ENCODE measurements at regions not wholly inside any gene's neighbourhood (a gene's known extent, or its start where the extent isn't known, plus 50 kb on each side); places are given as distances from the start of the nearest gene placed in this dataset.

- DNase-seq: no peak
Observed at GRCh38 chr12:30506411-30506810, 189.3 kb downstream of the IPO8 start.

- DNase-seq: no peak
Observed at GRCh38 chr12:30501718-30502117, 194.0 kb downstream of the IPO8 start.

- no peak for DNase-seq
Observed at GRCh38 chr12:30500532-30500931, 195.1 kb downstream of the IPO8 start.

GRCh38 chr12:30485230-30485890, 210.3 kb downstream of the IPO8 start:
- DNase-seq: no peak

- no peak for DNase-seq
Observed at GRCh38 chr12:30484658-30485057, 211.0 kb downstream of the IPO8 start.

GRCh38 chr12:30482650-30483049, 213.0 kb downstream of the IPO8 start:
- DNase-seq: no peak

GRCh38 chr12:30473274-30473673, 222.4 kb downstream of the IPO8 start:
- DNase-seq: no peak

GRCh38 chr12:30466093-30466585, 229.5 kb downstream of the IPO8 start:
- no peak for DNase-seq

- no peak for DNase-seq
Observed at GRCh38 chr12:30463636-30464035, 232.0 kb downstream of the IPO8 start.

- no peak for DNase-seq
Observed at GRCh38 chr12:30462249-30462648, 233.4 kb downstream of the IPO8 start.

GRCh38 chr12:30461026-30461615, 234.5 kb downstream of the IPO8 start:
- DNase-seq: no peak

- DNase-seq: no peak
Observed at GRCh38 chr12:30458453-30458852, 237.2 kb downstream of the IPO8 start.

- DNase-seq: no peak
Observed at GRCh38 chr12:30457621-30458289, 237.9 kb downstream of the IPO8 start.

- DNase-seq: no peak
Observed at GRCh38 chr12:30450872-30451271, 244.8 kb downstream of the IPO8 start.

- no peak for DNase-seq
Observed at GRCh38 chr12:30450226-30450625, 245.4 kb downstream of the IPO8 start.

GRCh38 chr12:30448038-30448437, 247.6 kb downstream of the IPO8 start:
- DNase-seq: no peak

GRCh38 chr12:30447061-30447750, 248.5 kb downstream of the IPO8 start:
- no peak for DNase-seq

- no peak for DNase-seq
Observed at GRCh38 chr12:30442461-30442860, 253.2 kb downstream of the IPO8 start.

GRCh38 chr12:30440826-30441602, 254.7 kb downstream of the IPO8 start:
- DNase-seq: no peak

GRCh38 chr12:30439201-30439600, 256.5 kb downstream of the IPO8 start:
- no peak for DNase-seq

GRCh38 chr12:30438601-30439041, 257.0 kb downstream of the IPO8 start:
- no peak for DNase-seq

GRCh38 chr12:30437616-30438015, 258.1 kb downstream of the IPO8 start:
- DNase-seq: no peak

GRCh38 chr12:30437044-30437443, 258.6 kb downstream of the IPO8 start:
- no peak for DNase-seq

All from suppressor macrophage treated with lipopolysaccharide for 4 hours (primary cell).